ENCODE measurements at regions not wholly inside any gene's neighbourhood (a gene's known extent, or its start where the extent isn't known, plus 50 kb on each side); places are given as distances from the start of the nearest gene placed in this dataset.
A peak's percentile ranks its signal among the peaks of the same experiment; 100 is the strongest.

DNA sequence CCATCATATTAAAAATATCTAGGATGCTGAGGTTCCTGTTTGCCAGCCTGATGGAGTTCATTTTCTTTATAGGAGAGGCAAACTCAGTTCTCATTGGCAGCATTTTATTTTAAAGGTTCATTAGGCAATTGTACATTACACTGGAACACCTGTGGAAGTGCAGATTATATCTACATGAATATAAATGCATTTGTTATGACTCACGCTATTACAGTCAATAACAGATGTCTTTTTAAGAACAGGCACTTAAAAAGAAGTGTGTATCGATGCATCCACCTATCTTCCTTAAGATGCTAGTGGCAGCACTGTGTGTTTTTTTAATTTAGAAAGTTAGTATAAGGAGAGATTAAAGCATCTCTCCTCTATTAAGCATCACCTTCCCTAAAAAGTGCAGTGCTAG is 276.5 kb downstream of the PRDM2 start:
- no peak for FAIRE-seq

DNA sequence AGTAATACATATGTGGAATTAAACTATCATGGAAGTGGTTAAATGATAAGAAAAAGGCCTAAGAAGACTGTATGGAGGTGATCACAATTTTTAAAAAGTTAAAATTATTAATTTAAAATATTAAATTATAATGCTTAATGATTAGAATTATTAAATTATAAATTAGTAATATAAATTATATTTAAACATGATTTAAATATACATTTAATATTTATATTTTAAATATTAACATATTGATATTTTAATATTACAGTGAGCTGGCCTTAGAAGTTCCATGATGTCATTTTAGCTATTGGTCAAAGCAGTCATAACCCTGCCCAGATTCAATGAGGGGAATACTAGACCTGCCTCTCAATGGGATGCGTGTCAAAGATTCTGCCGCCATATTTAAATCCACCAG is 281.2 kb downstream of the PRDM2 start:
- peak; percentile 66 for FAIRE-seq

DNA sequence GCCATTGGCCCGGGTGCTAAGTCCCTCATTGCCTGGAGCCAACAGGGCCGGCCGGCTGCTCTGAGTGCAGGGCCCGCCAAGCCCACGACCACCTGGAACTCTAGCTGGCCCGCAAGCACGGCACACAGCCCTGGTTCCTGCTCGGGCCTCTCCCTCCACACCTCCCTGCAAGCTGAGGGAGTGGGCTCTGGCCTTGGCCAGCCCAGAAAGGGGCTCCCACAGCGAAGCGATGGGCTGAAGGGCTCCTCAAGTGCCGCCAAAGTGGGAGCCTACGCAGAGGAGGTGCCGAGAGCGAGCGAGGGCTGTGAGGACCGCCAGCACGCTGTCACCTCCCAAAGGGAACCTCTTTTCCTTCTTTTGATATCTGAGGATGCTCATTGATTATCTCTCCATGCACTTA is 283.4 kb downstream of the PRDM2 start:
- no peak for FAIRE-seq

DNA sequence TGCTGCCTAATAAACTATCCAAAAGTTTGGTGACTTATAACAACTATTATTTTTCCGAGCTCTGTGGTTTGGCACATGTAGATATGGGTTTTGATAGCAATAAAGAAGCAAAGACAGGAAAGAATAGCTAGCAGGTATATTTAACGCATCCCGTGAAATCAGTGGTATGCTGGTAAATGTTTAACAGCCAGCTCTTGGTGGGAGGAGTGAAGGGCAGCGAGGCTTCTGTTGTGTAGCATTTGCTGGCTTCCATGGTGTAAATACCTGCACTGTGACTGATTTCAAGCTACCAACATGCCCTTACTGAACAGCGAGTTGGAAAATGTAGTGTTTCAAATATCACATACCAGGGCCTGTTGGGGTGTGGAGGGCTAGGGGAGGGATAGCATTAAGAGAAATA is 291.0 kb downstream of the PRDM2 start:
- FAIRE-seq = no peak

DNA sequence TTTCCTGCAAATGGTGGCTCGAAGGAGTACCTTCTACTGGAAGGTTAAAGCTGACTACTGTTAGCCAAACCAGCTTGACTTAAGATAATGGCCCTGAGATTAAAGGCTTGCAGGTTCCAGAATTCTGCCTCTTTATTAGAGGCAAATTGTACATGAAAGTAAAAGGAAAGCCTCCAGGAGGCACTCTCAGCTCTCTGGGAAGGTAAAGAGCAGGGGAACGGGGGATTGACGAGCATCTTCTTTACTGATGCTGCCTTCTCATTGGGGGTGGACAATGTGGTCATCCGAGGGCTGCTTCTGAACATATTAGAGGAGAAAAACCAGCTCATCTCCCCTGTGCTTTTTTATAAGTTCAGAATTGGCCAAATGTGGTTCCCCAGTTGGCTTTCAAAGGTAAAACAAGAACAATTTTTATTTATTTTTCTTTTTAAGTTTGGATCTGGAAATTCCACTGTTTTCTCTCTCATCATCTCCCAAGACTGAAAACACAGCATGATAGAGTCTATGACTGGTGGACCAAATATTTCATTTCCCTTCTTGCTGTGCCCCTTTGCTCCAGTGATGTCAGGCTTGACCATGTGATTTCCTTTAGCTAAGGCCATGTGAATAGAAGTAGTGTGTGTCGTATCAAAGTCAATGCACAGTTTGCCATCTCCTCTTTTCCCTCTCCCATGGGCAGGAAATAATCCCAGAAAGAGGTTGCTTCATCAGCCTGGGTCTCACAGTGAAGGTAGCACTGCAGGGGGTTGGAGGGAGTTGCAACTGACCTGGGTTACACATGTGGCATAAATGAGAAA is 292.7 kb downstream of the PRDM2 start:
- FAIRE-seq = no peak

DNA sequence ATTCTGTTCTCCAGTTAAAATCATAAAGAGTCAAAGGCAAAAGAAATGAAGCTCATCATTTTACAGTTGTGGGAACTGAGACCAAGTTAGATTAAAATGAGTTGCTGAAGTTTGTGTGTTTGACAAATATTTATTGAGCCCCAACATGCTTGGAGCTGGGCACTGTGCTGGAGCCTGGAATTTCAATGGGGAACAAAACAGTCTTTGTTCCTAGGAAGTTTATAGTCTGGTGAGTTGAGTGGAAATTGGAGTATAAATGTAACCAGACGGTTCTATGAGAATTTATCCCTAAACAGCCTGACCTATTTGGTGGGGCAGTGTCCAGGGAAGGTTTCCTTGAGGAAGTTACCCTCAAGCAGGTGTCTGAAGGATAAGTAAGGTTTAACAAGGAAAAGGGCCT is 294.4 kb downstream of the PRDM2 start:
- no peak for FAIRE-seq

DNA sequence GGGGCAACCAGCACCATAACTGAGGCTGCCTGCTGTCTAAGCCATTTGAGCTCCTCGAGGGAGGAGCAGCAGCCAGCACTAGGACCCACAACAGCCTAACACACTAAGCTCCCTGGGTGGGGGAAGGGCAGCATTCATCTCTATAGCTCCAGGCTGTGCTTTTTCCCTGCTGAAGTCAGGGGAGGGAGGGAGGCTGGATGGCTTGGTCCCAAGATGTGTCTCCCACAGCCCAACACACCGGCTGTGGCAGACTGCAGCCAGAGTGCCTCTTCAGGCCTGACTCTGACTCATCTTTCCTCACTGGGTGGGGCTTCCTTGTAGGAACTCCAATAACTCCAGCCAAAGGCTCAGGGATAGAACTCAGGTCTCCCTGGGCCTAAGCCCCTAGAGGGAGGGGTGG is 296.3 kb downstream of the PRDM2 start:
- no peak for FAIRE-seq

DNA sequence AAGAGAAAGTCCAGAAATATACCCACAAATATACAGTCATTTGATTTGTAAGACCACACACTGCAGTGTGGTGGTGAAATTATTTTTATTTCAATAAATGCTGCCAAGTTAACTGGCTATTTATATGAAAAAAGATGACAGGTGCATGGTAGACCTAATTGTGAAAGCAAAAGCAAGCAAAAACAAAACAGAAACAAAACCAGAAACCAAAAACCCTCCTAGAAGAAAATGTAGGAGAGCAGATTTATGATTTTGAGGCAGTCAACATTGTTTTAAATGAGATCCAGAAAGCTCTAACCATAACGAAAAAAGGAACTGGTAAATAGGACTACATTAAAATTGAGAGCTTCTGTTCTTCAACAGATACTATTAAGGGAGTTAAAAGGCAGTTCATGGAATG is 303.6 kb downstream of the PRDM2 start:
- no peak for FAIRE-seq

DNA sequence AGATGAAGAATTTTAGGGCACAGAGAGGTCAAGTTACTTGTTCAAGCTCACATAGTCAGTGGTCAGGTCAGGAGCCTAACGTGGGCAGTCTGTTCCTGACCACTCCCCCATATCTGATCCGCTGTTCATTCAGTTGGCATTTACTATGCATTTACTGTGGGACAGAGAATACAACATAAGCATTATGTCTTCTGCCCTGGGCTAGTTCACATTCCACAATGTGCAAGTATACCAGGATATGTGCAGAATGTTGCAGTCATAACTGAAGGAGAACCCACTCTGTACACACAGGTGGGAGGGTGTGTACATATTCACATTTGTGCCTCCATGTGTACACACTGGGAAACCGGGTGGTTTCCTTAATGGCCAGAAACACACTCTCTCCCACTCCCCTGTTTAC is 309.6 kb downstream of the PRDM2 start:
- no peak for FAIRE-seq

DNA sequence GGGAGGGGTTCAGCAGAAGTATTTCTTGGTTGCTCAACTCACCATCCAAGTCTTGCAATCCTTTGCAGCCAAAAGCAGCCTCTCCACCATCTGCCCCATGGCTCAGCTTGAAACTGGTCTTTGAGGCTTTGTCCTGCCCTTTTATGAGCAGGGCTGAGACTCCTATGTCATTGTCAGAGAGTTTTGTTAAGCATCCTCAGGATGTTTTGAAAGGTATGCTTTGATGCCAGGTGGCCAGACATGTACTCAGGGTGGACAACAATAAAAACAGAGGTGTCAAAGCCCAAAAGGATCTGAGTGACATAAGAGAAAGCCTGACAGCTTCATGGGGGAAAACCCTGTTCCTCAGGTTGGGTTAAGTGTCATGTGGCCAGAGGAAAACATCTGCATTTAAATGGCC is 310.5 kb downstream of the PRDM2 start:
- FAIRE-seq = no peak

DNA sequence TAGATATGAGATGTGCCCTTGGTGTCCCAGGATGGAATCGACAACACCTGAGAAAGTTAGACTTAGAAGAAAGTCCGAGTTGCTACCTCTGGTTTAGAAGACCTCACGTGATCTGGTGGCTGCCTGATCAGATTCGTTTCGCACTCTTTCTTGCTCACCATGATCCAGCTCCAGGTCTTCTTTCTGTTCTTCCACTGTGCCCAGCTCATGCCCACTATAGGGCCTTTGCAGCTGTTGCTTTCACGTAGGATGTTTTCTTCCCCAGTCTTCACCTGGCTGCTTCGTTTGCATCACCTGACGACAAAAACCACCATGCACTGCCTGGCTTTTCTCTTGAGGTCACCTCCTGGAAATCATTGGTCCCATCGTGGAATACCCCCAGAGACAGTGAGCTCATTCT is 311.1 kb downstream of the PRDM2 start:
- FAIRE-seq = no peak

DNA sequence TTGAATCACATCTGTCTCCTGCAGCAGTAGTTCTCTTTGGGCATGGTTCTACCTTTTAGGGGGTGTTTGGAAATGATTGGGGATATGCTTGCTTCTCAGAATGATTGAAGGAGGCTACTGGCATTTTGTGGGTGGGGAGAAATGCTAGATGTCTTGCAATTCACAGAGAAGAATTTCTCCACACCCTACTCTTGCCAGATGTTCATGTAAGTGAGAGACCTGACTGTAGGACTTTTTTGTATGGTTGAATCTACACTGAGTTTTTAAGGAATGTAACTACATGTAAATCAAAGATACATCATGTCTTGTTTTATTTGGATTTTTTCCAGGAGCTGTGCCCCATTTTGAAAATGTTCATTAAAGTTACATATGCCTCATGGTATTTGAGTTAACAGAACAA is 311.9 kb downstream of the PRDM2 start:
- FAIRE-seq = no peak

DNA sequence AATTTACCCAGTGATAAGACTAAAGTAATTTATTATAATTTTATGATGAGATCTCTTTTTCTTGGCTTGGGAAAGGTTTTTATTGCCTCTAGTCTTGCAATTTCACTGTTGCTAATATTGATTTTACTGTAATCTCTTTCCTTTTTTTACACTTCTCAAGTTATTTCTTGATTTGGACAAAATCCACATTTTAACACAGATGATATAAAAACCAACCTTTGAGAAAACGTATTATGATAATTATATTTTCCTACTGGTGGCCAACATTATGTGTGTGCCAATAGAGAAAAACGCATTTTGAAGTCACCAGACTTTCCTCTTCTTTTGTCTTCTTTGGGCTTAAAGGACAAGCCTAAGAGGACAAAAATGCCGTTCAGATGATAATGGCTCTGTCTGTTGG is 314.9 kb downstream of the PRDM2 start:
- FAIRE-seq = no peak

DNA sequence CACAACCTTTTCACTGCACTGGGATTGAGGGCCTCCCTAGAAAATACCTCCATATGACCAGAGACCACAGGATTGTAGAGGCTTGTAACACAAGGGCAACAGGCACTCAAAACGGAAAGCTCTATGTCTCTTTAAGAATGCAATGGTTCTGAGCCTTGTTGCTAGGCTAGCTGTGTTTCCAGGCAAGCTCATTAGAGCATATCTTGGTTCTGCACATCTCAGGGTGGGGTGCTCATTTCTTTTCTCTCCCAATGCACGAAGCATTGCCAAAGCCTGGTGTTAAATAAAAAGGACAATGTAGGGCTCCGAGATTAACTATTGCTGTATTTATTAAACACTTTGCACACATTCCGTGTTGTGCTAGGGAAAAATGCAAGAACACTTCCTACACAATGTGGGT is 315.9 kb downstream of the PRDM2 start:
- FAIRE-seq = no peak

DNA sequence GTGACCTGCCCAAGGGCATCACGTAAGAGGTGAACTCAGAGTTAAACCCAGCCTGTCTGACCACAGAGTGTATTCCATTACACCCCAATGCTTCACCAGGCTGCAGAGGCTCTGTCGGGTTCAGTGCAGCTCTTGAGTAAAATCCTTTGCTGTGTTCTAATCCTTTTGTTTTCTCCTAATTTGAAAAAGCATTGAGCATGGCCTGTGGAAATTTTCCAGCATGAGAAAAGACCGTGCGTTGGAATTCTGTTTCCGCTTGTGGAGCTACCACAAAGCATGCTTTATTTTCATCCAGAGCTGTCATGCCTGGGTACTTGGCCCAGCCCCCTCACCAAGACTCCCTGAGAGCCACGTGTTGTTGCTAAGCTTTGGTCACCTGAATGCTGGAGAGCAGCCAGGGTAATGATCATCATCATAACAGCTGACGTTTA is 317.6 kb downstream of the PRDM2 start:
- no peak for FAIRE-seq

DNA sequence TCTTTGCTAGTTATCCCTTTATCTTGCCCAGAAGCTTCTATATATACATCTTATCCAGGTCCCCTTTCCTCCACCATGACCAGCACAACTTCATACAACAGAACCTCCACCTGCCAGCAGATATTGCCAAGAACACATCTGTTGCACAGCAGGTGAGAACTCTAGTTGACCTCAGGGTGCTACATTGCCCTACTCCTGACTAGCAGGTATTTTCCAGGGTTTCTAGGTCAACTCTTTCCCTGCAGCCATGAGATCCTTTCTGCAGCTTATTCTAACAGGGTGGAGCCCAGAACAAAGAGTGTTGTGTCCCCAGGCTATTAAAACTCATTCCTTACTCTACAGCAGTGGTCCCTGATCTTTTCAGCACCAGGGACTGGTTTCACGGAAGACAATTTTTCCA is 319.5 kb downstream of the PRDM2 start:
- FAIRE-seq = no peak

DNA sequence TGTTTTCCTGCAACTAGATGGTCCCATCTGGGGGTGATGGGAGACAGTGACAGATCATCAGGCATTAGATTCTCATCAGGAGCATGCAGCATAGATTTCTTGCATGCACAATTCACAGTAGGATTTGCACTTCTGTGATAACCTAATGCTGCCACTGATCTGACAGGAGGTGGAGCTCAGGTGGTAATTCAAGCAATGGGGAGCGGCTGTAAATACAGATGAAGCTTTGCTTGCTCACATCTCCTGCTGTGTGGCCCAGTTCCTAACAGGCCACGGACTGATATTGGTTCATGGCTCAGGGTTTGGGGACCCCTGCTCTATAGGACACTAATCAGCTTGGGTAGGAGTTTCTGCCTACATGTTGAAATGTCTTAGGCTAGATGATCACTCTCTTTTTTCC is 320.0 kb downstream of the PRDM2 start:
- no peak for FAIRE-seq

DNA sequence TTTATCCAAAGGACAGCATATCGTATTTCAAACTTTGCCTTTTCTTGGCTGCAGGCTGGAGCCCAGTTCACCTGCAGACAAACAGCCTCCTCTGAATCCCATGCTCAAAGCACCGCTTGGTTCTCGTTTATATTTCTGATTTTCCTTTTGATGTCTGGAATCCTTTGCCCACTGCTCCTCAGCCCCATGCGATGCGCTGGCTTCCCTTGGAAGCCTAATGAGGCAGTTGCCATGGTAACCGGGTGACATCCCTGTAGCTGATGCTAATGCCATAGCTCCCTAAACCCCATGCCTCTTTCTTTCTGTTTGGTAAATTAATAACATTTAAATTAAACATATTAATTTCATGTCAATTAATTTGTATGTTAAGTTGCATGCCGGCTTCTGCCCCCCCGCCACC is 327.1 kb downstream of the PRDM2 start:
- no peak for FAIRE-seq

DNA sequence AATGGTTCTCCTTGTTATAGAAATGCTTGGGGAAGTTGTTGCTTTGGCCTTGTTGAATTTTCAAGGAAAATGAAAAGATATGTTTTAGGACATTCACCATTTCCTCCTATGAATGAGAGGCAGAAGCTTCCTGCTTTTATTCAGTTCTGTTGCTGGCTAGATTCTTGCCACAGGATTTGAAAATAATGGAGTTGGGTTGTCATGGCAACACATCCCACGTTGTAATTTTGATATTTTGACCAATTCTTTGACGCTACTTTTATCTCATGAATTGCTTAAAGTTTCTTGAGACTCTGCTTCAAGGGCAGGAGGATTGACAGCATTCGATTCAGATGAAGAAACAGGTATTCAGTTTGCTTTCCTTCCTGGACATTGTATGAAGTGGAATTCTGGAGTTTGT is 331.5 kb downstream of the PRDM2 start:
- FAIRE-seq = no peak

DNA sequence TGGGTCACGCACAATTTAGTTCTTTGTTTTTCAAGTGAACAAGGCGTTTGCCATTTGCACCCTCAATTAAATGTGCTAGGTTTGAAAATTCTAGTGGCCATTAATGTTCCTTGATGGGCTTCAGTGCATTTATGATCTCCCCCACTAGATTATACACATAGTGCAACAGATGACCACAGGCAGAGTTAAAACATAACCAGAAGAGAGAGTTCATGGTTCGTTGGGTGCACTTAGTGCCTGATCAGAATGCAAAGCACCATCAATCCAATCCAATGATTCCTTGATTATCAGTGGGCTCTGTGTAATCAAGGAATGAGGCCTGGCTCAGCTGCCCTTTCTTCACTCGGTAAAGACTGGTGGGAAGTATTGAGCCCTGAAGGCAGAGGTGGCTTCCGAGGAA is 334.5 kb downstream of the PRDM2 start:
- no peak for FAIRE-seq

DNA sequence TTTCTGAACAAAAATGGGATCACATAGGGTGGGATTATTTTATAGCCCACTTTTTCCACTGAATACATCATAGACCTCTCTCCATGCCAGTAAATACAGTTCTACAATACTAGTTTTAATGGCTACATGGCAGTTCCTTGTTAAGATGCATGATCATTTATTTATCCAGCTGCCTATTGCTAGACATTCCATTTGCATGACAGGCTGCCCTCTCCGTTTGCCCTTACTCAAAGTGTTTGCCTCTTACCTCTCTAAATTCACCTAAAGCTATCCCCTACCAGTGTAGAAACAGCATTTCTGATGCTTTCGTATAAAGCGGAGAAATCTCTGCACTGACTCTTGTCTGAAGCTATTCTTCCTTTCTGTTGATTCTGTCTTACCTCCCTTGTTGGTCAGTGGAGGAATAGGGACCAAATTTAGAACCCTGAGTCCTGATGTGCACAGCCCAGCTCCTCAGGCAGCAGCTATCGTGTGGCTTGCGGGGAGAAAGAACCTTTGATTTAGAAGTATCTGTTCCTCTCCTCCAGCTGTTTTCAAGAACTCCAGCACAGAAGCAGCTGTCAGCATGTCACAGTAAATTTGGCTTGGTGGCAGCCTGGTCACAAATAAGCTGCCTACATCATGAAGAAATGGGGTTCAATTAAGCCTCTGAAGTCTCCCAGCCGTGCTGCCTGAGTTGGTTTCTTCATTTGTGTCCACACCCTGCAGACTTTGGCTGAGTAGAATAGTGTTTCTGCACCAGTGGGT is 337.3 kb downstream of the PRDM2 start:
- FAIRE-seq = no peak

DNA sequence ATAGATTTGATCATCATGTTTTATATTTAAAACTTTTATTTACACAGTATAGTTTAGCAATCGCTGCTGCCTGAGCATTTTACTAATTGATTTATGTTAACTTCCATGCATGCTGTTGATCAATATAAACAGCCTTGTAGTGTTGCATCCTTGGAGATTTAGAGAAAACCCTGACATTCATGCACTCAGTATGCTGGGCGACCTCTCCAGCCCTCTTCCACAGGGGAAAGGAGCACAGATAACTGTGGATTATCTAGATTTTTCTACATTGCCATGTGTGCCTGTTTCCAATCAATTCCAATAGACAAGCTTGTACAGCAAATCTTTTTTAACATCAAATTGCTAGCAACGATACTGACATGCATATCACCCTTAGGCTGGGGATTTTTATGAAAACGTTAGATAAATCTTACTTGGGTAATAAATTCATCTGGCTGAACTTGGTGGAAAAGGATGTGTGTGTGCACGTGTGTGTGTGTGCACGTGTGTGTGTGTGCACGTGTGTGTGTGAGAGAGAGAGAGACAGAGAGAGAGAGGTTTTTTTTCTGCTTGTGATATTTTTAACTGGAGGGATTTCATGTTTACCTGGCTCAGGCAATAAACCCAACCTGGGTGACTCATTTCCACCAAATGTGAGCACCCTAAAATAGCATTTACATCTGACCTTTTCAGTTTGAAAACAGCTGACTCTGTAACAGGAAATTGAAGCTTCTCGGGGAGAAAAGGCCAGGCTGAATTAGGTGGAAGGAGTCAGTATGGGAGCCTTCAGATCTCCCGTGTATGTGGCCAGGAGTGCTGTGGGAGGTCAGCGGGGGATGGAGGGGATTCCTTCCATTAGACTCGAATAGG is 339.8 kb downstream of the PRDM2 start:
- FAIRE-seq = no peak

DNA sequence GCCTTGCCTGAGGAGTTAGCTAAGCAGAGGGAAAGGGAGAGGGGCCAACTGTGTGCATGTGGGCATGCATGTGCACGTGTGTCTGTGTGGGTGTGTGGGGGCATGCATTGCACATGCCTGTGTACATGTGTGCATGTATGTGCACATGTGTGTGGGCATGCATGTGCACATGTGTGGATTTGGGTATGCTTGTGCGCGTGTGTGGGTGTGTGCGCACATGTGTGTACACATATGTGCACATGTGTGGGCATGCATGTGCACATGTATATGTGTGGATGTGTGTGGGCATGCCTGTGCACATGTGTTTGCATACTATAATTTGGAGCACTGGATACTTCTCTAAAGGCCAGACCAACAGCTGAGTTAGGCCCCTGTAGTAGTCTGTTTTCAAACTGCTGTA is 350.0 kb downstream of the PRDM2 start:
- no peak for FAIRE-seq
